Endothelial cell of umbilical vein (primary cell): ENCODE measurements at regions not wholly inside any gene's neighbourhood (a gene's known extent, or its start where the extent isn't known, plus 50 kb on each side); places are given as distances from the start of the nearest gene placed in this dataset.

Experiments
- CTCF ChIP-seq, 2 donors: IDR thresholded peaks; 1 replicate in 1 of 2; 2 replicates in 1 of 2; pipeline ENCODE4 v1.5.1; 2011; ENCODE audit warnings: low read length in 2 of 2, mild to moderate bottlenecking in 2 of 2, moderate library complexity in 2 of 2, control low read depth in 1 of 2, inconsistent platforms in 1 of 2, low read depth in 1 of 2; ENCODE audit not compliant: insufficient read depth in 1 of 2; ENCODE audit errors: extremely low read depth in 1 of 2
- EZH2 ChIP-seq: IDR thresholded peaks from 2 replicates; pipeline ENCODE4 v1.6.1; 2012; ENCODE audit warnings: borderline replicate concordance, low read depth, mild to moderate bottlenecking, moderate library complexity, low read length, inconsistent platforms; ENCODE audit not compliant: severe bottlenecking
- MAX ChIP-seq: IDR thresholded peaks from 2 replicates; pipeline ENCODE4 v1.6.1; 2011; ENCODE audit not compliant: insufficient read depth, insufficient read length
- MYC ChIP-seq: IDR thresholded peaks from one replicate; pipeline ENCODE4 v1.6.1; 2011; ENCODE audit warnings: mild to moderate bottlenecking, low read depth, low read length
- POLR2A ChIP-seq: IDR thresholded peaks from 2 replicates; pipeline ENCODE4 v1.6.1; 2012; ENCODE audit warnings: low read depth, mild to moderate bottlenecking, control low read depth, low read length
- POLR2AphosphoS5 ChIP-seq: IDR thresholded peaks from 2 replicates; pipeline ENCODE4 v1.6.1; 2012; ENCODE audit warnings: low read depth, mild to moderate bottlenecking, control low read depth, low read length, moderate library complexity; ENCODE audit not compliant: insufficient read depth

GRCh38 chr2:153195342-153195741, 283.2 kb downstream of the RPRM start:
- TF ChIP-seq CTCF (IDR thresholded peaks at IDR 0.05; ENCODE audit: extremely low read depth in 1 of 2, insufficient read depth in 1 of 2, low read depth in 1 of 2, low read length in 2 of 2) (no peak), POLR2AphosphoS5 (no peak), POLR2A (no peak), EZH2 (no peak), MAX (no peak), MYC (no peak)
